Stomach (tissue), 4 donors: ENCODE measurements at regions not wholly inside any gene's neighbourhood (a gene's known extent, or its start where the extent isn't known, plus 50 kb on each side); places are given as distances from the start of the nearest gene placed in this dataset.

Experiments used
- CTCF ChIP-seq, 7 experiments: fragments of 450-650 bp in 4 of 7; fragments of 200-600 bp in 3 of 7; sonication (generic) in 3 of 7; IDR thresholded peaks; one replicate each; pipeline ENCODE4 v1.5.1; 2016 to 2019; ENCODE audit warnings: antibody characterized with exemption in 7 of 7, control low read depth in 2 of 7, mild to moderate bottlenecking in 1 of 7
- EP300 ChIP-seq: sonication (generic); formaldehyde crosslinking; IDR thresholded peaks from one replicate; pipeline ENCODE4 v1.6.1; 2017; ENCODE audit warnings: antibody characterized with exemption

- TF ChIP-seq CTCF (IDR thresholded peaks at IDR 0.05) (peak in 5 of 7 experiments; percentile 30 to 59 (median 43)), EP300 (no peak)
Measured at GRCh38 chr9:130770679-130771442, 64.2 kb upstream of the ABL1 start.
